K562 (cell line): ENCODE measurements at regions not wholly inside any gene's neighbourhood (a gene's known extent, or its start where the extent isn't known, plus 50 kb on each side); places are given as distances from the start of the nearest gene placed in this dataset.
A peak's percentile ranks its signal among the peaks of the same experiment; 100 is the strongest.

ENCODE experiments used
- BCOR ChIP-seq: fragments of 450-650 bp; IDR thresholded peaks from 2 replicates; pipeline ENCODE4 v1.6.1; 2016
- CHD1 ChIP-seq: fragments of 200-600 bp; sonication (generic); IDR thresholded peaks from one replicate; pipeline ENCODE4 v1.6.1; 2012; ENCODE audit warnings: mild to moderate bottlenecking, moderate library complexity, low read length, inconsistent platforms
- EP400 ChIP-seq: fragments of 450-650 bp; IDR thresholded peaks from 2 replicates; pipeline ENCODE4 v1.6.1; 2017; ENCODE audit warnings: antibody characterized with exemption, mild to moderate bottlenecking, moderate library complexity
- EWSR1 ChIP-seq: fragments of 450-650 bp; IDR thresholded peaks from 2 replicates; pipeline ENCODE4 v1.6.1; 2018; ENCODE audit warnings: borderline replicate concordance, mild to moderate bottlenecking, low read depth, moderate library complexity; ENCODE audit not compliant: partially characterized antibody
- FOXM1 ChIP-seq, 2 experiments: fragments of 450-650 bp in 1 of 2; sonication (generic) in 1 of 2; formaldehyde crosslinking in 1 of 2; IDR thresholded peaks; 2 replicates each; pipeline versions ENCODE4 v1.6.1 to v1.9.0; 2017 to 2022; ENCODE audit warnings: low read depth in 2 of 2, mild to moderate bottlenecking in 2 of 2, missing genetic modification reagents in 1 of 2, moderate library complexity in 1 of 2
- GMEB1 ChIP-seq: fragments of 250-450 bp; sonication (Bioruptor Pico); IDR thresholded peaks from 2 replicates; pipeline ENCODE4 v1.4.0; 2020; ENCODE audit warnings: mild to moderate bottlenecking
- HMBOX1 ChIP-seq: sonication (generic); IDR thresholded peaks from 2 replicates; pipeline ENCODE4 v1.6.1; 2016
- ID3 ChIP-seq, 2 experiments: fragments of 250-450 bp in 1 of 2; fragments of 450-650 bp in 1 of 2; sonication (Bioruptor Pico) in 1 of 2; IDR thresholded peaks; 2 replicates each; pipeline versions ENCODE4 v1.6.1 to v1.8.0; 2016 to 2021; ENCODE audit warnings: mild to moderate bottlenecking in 2 of 2, moderate library complexity in 2 of 2, missing compliant biosample characterization in 1 of 2, missing genetic modification characterization in 1 of 2
- KDM1A ChIP-seq, 2 experiments: fragments of 450-650 bp; IDR thresholded peaks; 2 replicates each; pipeline ENCODE4 v1.6.1; 2016; ENCODE audit warnings: mild to moderate bottlenecking in 2 of 2
- KDM5B ChIP-seq: fragments of 200-600 bp; sonication (generic); IDR thresholded peaks from 2 replicates; pipeline ENCODE4 v1.6.1; 2012; ENCODE audit warnings: low read depth, mild to moderate bottlenecking, moderate library complexity, low read length, control low read depth, inconsistent platforms; ENCODE audit not compliant: insufficient replicate concordance
- MCM2 ChIP-seq: fragments of 450-650 bp; IDR thresholded peaks from 2 replicates; pipeline ENCODE4 v1.6.1; 2017; ENCODE audit warnings: low read depth, mild to moderate bottlenecking
- NFE2 ChIP-seq: IDR thresholded peaks from 2 replicates; pipeline ENCODE4 v1.6.1; 2014; ENCODE audit warnings: antibody characterized with exemption, low read depth
- NFYB ChIP-seq: IDR thresholded peaks from 2 replicates; pipeline ENCODE4 v1.6.1; 2011; ENCODE audit warnings: mild to moderate bottlenecking, moderate library complexity; ENCODE audit not compliant: insufficient read length; ENCODE audit errors: extremely low read depth
- RHOXF2B ChIP-seq: fragments of 250-450 bp; sonication (Bioruptor Pico); conservative IDR thresholded peaks from 2 replicates; pipeline ENCODE4 v1.5.1; 2021
- SPI1 ChIP-seq: IDR thresholded peaks from 2 replicates; pipeline ENCODE4 v1.6.1; 2011; ENCODE audit warnings: low read depth, low read length, control low read depth, borderline replicate concordance
- TFAM ChIP-seq: fragments of 250-450 bp; sonication (Bioruptor Pico); conservative IDR thresholded peaks from 2 replicates; pipeline ENCODE4 v1.5.0; 2021; ENCODE audit warnings: mild to moderate bottlenecking, moderate library complexity
- ZNF407 ChIP-seq: fragments of 450-650 bp; IDR thresholded peaks from 2 replicates; pipeline ENCODE4 v1.6.1; 2016; ENCODE audit warnings: low read depth
- ZNF75A ChIP-seq: fragments of 450-650 bp; formaldehyde crosslinking; IDR thresholded peaks from 2 replicates; pipeline ENCODE4 v1.4.0; 2020; ENCODE audit warnings: mild to moderate bottlenecking
- ZSCAN29 ChIP-seq: fragments of 450-650 bp; IDR thresholded peaks from 2 replicates; pipeline ENCODE4 v1.6.1; 2017

GRCh38 chr20:36102306-36102705 is 52.2 kb upstream of the EPB41L1 start (continued):
- TF ChIP-seq GMEB1 (CRISPR knock-in tag) (no peak), ZNF407 (no peak), ZSCAN29 (no peak), KDM5B (no peak), CHD1 (no peak), RHOXF2B (CRISPR knock-in tag) (no peak), EWSR1 (no peak), TFAM (CRISPR knock-in tag) (no peak), ID3 (CRISPR knock-in tag; IDR thresholded peaks at IDR 0.05) (no peak), ID3 (tag; IDR thresholded peaks at IDR 0.05) (peak; percentile 39; the same call in 1 of the 2 replicates), FOXM1 (IDR thresholded peaks at IDR 0.05; ENCODE audit: low read depth) (no peak), FOXM1 (CRISPR knock-in tag; IDR thresholded peaks at IDR 0.05; ENCODE audit: low read depth) (no peak), MCM2 (no peak), NFYB (no peak), KDM1A (IDR thresholded peaks at IDR 0.05) (peak; percentile 14 to 45; a peak in 1 of 4 replicates), EP400 (no peak), SPI1 (no peak), ZNF75A (no peak), HMBOX1 (no peak), NFE2 (no peak), BCOR (peak; percentile 73)
